Dendritic cell treated with granulocyte-macrophage colony-stimulating factor and Interleukin-4, amounts not matched to agents 40 ng/mL and 50 ng/mL, for 4 days (primary cell): ENCODE measurements at regions not wholly inside any gene's neighbourhood (a gene's known extent, or its start where the extent isn't known, plus 50 kb on each side); places are given as distances from the start of the nearest gene placed in this dataset.

ENCODE experiments used
- H3K27ac Mint-ChIP-seq: one replicate; pipeline ENCODE4 v1.8.0; 2022; ENCODE audit warnings: mild to moderate bottlenecking, mixed read lengths
- H3K27me3 Mint-ChIP-seq: one replicate; pipeline ENCODE4 v1.8.0; 2022; ENCODE audit warnings: mild to moderate bottlenecking, mixed read lengths
- H3K36me3 Mint-ChIP-seq: one replicate; pipeline ENCODE4 v1.8.0; 2022; ENCODE audit warnings: low read depth, mixed read lengths
- H3K4me1 Mint-ChIP-seq: one replicate; pipeline ENCODE4 v1.8.0; 2022; ENCODE audit warnings: low read depth, mixed read lengths
- H3K4me3 Mint-ChIP-seq: one replicate; pipeline ENCODE4 v1.8.0; 2022; ENCODE audit warnings: mild to moderate bottlenecking, moderate library complexity, mixed read lengths
- H3K9me3 Mint-ChIP-seq: one replicate; pipeline ENCODE4 v1.8.0; 2022; ENCODE audit warnings: mixed read lengths
- intact Hi-C: fragments of 100-400 bp; cut with micrococcal nuclease; formaldehyde crosslinking; loops from one replicate; pipeline ENCODE4 v1.15.0; 2022

GRCh38 chr2:226561962-226562361 lies 237.7 kb downstream of the IRS1 start:
- Mint-ChIP-seq H3K9me3 (no peaks in the 10 kb centered on the region), H3K36me3 (no peaks in the 10 kb centered on the region), H3K4me1 (no peaks in the 10 kb centered on the region), H3K27ac (no peak overlapping the region), H3K27me3 (no peaks in the 10 kb centered on the region), H3K4me3 (no peak overlapping the region)
- intact Hi-C loops, result no loop called here

DNA sequence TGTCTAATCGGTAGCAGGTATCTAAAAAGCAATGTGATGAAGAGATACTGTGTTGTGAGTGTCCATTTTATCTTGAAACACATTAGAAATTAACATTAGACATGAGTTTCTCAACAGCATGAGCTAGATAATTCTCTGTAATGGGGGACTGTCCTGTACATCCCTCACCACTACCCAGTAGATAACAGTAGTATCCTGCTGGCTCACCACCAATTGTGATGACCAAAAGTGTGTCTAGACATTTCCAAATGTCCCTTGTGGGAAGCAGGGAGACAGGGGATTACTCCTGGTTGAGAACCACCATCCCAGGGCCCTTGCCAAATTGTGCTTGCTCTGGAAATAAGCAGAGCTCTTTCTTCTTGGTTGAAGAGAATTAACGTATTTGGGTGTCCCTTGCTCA lies 239.3 kb downstream of the IRS1 start:
- no peaks in the 10 kb centered on the region for H3K9me3 Mint-ChIP-seq
- H3K27ac Mint-ChIP-seq, result no peak overlapping the region
- no peaks in the 10 kb centered on the region for H3K4me1 Mint-ChIP-seq
- H3K36me3 Mint-ChIP-seq, result no peaks in the 10 kb centered on the region
- H3K27me3 Mint-ChIP-seq, result no peaks in the 10 kb centered on the region
- no peak overlapping the region for H3K4me3 Mint-ChIP-seq
- intact Hi-C loops, result no loop called here

- intact Hi-C loops, result no loop called here
- Mint-ChIP-seq H3K36me3 (no peaks in the 10 kb centered on the region), H3K27me3 (no peaks in the 10 kb centered on the region), H3K9me3 (no peaks in the 10 kb centered on the region), H3K4me3 (no peak overlapping the region), H3K4me1 (no peaks in the 10 kb centered on the region), H3K27ac (no peak overlapping the region)
These were observed 240.1 kb downstream of the IRS1 start for GRCh38 chr2:226559536-226559935.

GRCh38 chr2:226558418-226558817 lies 241.2 kb downstream of the IRS1 start:
- Mint-ChIP-seq H3K27me3 (no peaks in the 10 kb centered on the region), H3K27ac (no peak overlapping the region), H3K4me1 (no peaks in the 10 kb centered on the region), H3K4me3 (no peak overlapping the region), H3K9me3 (no peaks in the 10 kb centered on the region), H3K36me3 (no peaks in the 10 kb centered on the region)
- intact Hi-C loops, result no loop called here

GRCh38 chr2:226556050-226556449 lies 243.6 kb downstream of the IRS1 start:
- no peaks in the 10 kb centered on the region for H3K36me3 Mint-ChIP-seq
- intact Hi-C loops, result no loop called here

GRCh38 chr2:226554701-226555100 lies 244.9 kb downstream of the IRS1 start:
- Mint-ChIP-seq H3K36me3 (no peaks in the 10 kb centered on the region), H3K27me3 (no peaks in the 10 kb centered on the region), H3K4me3 (no peak overlapping the region), H3K9me3 (no peaks in the 10 kb centered on the region), H3K27ac (no peak overlapping the region), H3K4me1 (no peaks in the 10 kb centered on the region)
- intact Hi-C loops, result no loop called here

More at GRCh38 chr2:226556050-226556449, 243.6 kb downstream of the IRS1 start:
- Mint-ChIP-seq H3K27ac (no peak overlapping the region), H3K4me1 (no peaks in the 10 kb centered on the region), H3K27me3 (no peaks in the 10 kb centered on the region), H3K4me3 (no peak overlapping the region), H3K9me3 (no peaks in the 10 kb centered on the region)

- intact Hi-C loops, result no loop called here
- Mint-ChIP-seq H3K4me3 (no peak overlapping the region), H3K27me3 (no peaks in the 10 kb centered on the region), H3K4me1 (no peaks in the 10 kb centered on the region), H3K27ac (no peak overlapping the region), H3K36me3 (no peaks in the 10 kb centered on the region), H3K9me3 (no peaks in the 10 kb centered on the region)
These were observed 246.3 kb downstream of the IRS1 start for GRCh38 chr2:226553333-226553732.

DNA sequence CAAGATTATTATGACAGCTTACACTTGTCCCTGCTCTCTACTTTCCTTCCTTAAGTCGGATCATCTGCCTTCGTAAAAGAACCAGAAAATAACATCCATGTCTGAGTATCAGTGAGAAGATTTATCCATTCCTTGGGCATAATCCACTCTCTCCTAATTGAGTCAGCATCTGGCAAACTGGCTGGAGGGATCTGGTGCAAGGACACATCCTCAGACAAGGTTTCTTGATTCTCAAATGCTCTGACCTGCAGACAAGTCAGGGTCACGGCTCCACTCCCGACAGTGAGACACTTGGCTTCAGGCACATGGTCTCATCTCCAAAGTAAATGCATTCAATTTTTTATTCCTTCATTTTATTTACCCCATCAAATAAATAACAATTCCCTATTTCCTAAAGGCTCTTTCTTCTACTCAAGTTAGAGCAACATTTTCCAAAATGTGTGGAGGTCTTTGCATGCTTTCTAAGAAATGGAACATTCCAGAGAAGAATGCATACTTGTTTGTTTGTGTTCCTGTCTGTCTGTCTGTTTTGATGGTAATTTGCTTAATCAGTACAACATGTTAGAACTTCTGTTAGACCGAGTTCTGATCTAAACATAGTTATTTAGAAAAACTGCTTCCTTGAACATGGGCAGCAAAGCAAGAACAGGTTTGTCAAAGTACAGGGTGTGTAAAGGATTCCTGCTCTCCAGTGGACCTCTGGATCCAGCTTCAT lies 246.9 kb downstream of the IRS1 start:
- H3K4me3 Mint-ChIP-seq, result no peak overlapping the region
- no peak overlapping the region for H3K27ac Mint-ChIP-seq
- no peaks in the 10 kb centered on the region for H3K9me3 Mint-ChIP-seq
- H3K27me3 Mint-ChIP-seq, result no peaks in the 10 kb centered on the region
- intact Hi-C loops, result no loop called here
- H3K36me3 Mint-ChIP-seq, result no peaks in the 10 kb centered on the region
- H3K4me1 Mint-ChIP-seq, result no peaks in the 10 kb centered on the region

- H3K4me3 Mint-ChIP-seq, result no peak overlapping the region
- no peaks in the 10 kb centered on the region for H3K4me1 Mint-ChIP-seq
- no peaks in the 10 kb centered on the region for H3K27me3 Mint-ChIP-seq
- H3K27ac Mint-ChIP-seq, result no peak overlapping the region
- H3K36me3 Mint-ChIP-seq, result no peaks in the 10 kb centered on the region
- intact Hi-C loops, result no loop called here
- H3K9me3 Mint-ChIP-seq, result no peaks in the 10 kb centered on the region
These were observed 247.9 kb downstream of the IRS1 start for GRCh38 chr2:226551522-226552250.

DNA sequence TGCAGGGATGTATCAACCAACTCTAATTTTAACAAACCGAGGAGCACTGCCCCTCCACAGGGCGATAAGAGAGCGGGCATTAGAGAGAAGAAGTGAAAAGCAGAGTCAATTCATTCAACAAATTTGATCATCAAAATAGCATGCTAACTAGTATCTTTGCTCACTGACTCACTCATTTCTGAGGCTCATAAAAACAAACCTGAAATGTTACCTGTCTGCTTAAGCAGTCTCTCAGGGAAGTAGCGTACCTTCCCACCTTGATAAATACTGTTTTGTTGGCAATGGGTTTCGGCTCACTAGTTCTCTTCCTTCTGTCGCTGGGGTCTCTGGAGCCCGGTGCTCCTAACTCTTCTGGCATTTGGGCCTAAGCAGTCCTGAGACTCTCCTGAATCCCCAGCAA lies 248.8 kb downstream of the IRS1 start:
- peaks cover 3% of the 10 kb centered on the region for H3K9me3 Mint-ChIP-seq
- H3K27me3 Mint-ChIP-seq, result no peaks in the 10 kb centered on the region
- H3K36me3 Mint-ChIP-seq, result no peaks in the 10 kb centered on the region
- H3K27ac Mint-ChIP-seq, result no peak overlapping the region
- intact Hi-C loops, result no loop called here
- no peaks in the 10 kb centered on the region for H3K4me1 Mint-ChIP-seq
- H3K4me3 Mint-ChIP-seq, result no peak overlapping the region

DNA sequence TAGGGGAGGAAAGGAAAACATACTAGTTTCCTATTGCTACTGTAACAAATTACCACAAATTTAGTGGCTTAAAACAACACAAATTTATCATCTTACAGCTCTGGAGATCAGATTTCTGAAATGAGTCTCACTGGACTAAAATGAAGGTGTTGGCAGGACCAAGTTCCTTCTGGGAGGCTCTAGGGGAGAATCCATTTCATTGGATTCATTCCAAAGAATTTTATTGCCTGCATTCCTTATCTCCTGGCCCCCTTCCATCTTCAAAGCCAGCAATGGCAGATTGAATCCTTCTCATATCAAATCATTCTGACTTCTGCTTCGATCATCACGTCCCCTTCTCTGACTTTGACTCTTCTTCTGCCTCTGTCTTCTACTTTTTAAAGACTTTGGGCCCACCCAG lies 250.9 kb downstream of the IRS1 start:
- H3K9me3 Mint-ChIP-seq, result peaks cover 12% of the 10 kb centered on the region
- no peak overlapping the region for H3K4me3 Mint-ChIP-seq
- H3K27ac Mint-ChIP-seq, result no peak overlapping the region
- no peaks in the 10 kb centered on the region for H3K36me3 Mint-ChIP-seq
- H3K4me1 Mint-ChIP-seq, result no peaks in the 10 kb centered on the region
- no peaks in the 10 kb centered on the region for H3K27me3 Mint-ChIP-seq
- intact Hi-C loops, result no loop called here

- intact Hi-C loops, result no loop called here
These were observed 254.9 kb downstream of the IRS1 start for GRCh38 chr2:226544596-226545210.

GRCh38 chr2:226540204-226540994 lies 259.2 kb downstream of the IRS1 start:
- intact Hi-C loops, result no loop called here
- Mint-ChIP-seq H3K9me3 (peaks cover 11% of the 10 kb centered on the region), H3K4me3 (no peak overlapping the region), H3K4me1 (no peaks in the 10 kb centered on the region), H3K27ac (no peak overlapping the region), H3K36me3 (no peaks in the 10 kb centered on the region), H3K27me3 (no peaks in the 10 kb centered on the region)

More at GRCh38 chr2:226544596-226545210, 254.9 kb downstream of the IRS1 start:
- H3K27me3 Mint-ChIP-seq, result no peaks in the 10 kb centered on the region
- no peak overlapping the region for H3K4me3 Mint-ChIP-seq
- no peaks in the 10 kb centered on the region for H3K4me1 Mint-ChIP-seq
- H3K36me3 Mint-ChIP-seq, result no peaks in the 10 kb centered on the region
- H3K27ac Mint-ChIP-seq, result no peak overlapping the region
- H3K9me3 Mint-ChIP-seq, result peaks cover 17% of the 10 kb centered on the region

GRCh38 chr2:226536410-226536809 lies 263.2 kb downstream of the IRS1 start:
- peaks cover 2% of the 10 kb centered on the region for H3K9me3 Mint-ChIP-seq
- H3K27ac Mint-ChIP-seq, result no peak overlapping the region
- no peaks in the 10 kb centered on the region for H3K27me3 Mint-ChIP-seq
- H3K36me3 Mint-ChIP-seq, result no peaks in the 10 kb centered on the region
- no peak overlapping the region for H3K4me3 Mint-ChIP-seq
- no peaks in the 10 kb centered on the region for H3K4me1 Mint-ChIP-seq
- intact Hi-C loops, result no loop called here
